MM.1S (cell line): ENCODE measurements at regions not wholly inside any gene's neighbourhood (a gene's known extent, or its start where the extent isn't known, plus 50 kb on each side); places are given as distances from the start of the nearest gene placed in this dataset.

Experiments used
- DNase-seq: peaks from one replicate; pipeline ENCODE4 v3.0.0-alpha.2; 2015
- H2AFZ ChIP-seq: fragments of 300-600 bp; sonication (generic); 2 replicates; pipeline ENCODE4 v1.6.0; 2016; ENCODE audit warnings: antibody characterized with exemption, low read length
- H3F3A ChIP-seq: fragments of 300-600 bp; sonication (generic); 2 replicates; pipeline ENCODE4 v1.6.1; 2016; ENCODE audit warnings: mild to moderate bottlenecking, antibody characterized with exemption, low read length, moderate library complexity, mixed read lengths; ENCODE audit not compliant: insufficient read depth
- H3K27ac ChIP-seq: fragments of 300-600 bp; sonication (generic); 2 replicates; pipeline ENCODE4 v1.5.1; 2016; ENCODE audit warnings: mild to moderate bottlenecking, low read length
- H3K27me3 ChIP-seq: fragments of 300-600 bp; sonication (generic); replicated peaks from 2 replicates; pipeline ENCODE4 v1.6.0; 2016; ENCODE audit warnings: low read length; ENCODE audit not compliant: insufficient read depth
- H3K36me3 ChIP-seq: fragments of 300-600 bp; sonication (generic); replicated peaks from 2 replicates; pipeline ENCODE4 v1.6.1; 2016; ENCODE audit warnings: mild to moderate bottlenecking, low read length, mixed read lengths; ENCODE audit not compliant: insufficient read depth
- H3K4me1 ChIP-seq: fragments of 300-600 bp; sonication (generic); 2 replicates; pipeline ENCODE4 v1.6.1; 2016; ENCODE audit warnings: low read length, mixed read lengths
- H3K4me2 ChIP-seq: fragments of 300-600 bp; sonication (generic); 2 replicates; pipeline ENCODE4 v1.6.0; 2016; ENCODE audit warnings: low read depth, low read length
- H3K4me3 ChIP-seq: fragments of 300-600 bp; sonication (generic); 2 replicates; pipeline ENCODE4 v1.5.1; 2016; ENCODE audit warnings: low read length, mixed read lengths
- H3K79me2 ChIP-seq: fragments of 300-600 bp; sonication (generic); 2 replicates; pipeline ENCODE4 v1.6.1; 2016; ENCODE audit warnings: mixed run types, low read length, mixed read lengths
- H3K9ac ChIP-seq: fragments of 300-600 bp; sonication (generic); 2 replicates; pipeline ENCODE4 v1.6.1; 2016; ENCODE audit warnings: low read length, mixed read lengths
- H3K9me2 ChIP-seq: fragments of 300-600 bp; sonication (generic); replicated peaks from 2 replicates; pipeline ENCODE4 v1.6.1; 2016; ENCODE audit warnings: mild to moderate bottlenecking, low read length, mixed read lengths; ENCODE audit not compliant: insufficient read depth
- H3K9me3 ChIP-seq: fragments of 300-600 bp; sonication (generic); replicated peaks from 2 replicates; pipeline ENCODE4 v1.6.1; 2016; ENCODE audit warnings: mild to moderate bottlenecking, low read length, mixed read lengths; ENCODE audit not compliant: insufficient read depth
- H4K20me1 ChIP-seq: fragments of 300-600 bp; sonication (generic); 2 replicates; pipeline ENCODE4 v1.6.1; 2016; ENCODE audit warnings: mild to moderate bottlenecking, low read length, moderate library complexity, mixed read lengths; ENCODE audit not compliant: insufficient read depth
- CTCF ChIP-seq: fragments of 300-600 bp; sonication (generic); IDR thresholded peaks from 2 replicates; pipeline ENCODE4 v1.5.1; 2016; ENCODE audit warnings: antibody characterized with exemption, low read length, mixed read lengths
- EZH2 ChIP-seq: fragments of 300-600 bp; sonication (generic); optimal IDR thresholded peaks from 2 replicates; pipeline ENCODE3; 2017; ENCODE audit warnings: low read depth, mild to moderate bottlenecking, antibody characterized with exemption, low read length, mixed read lengths
- EZH2phosphoT487 ChIP-seq: fragments of 300-600 bp; sonication (generic); IDR thresholded peaks from 2 replicates; pipeline ENCODE4 v1.6.1; 2018; ENCODE audit warnings: antibody characterized with exemption, low read length

- Histone ChIP-seq H3K9me3 (no peaks in the 10 kb centered on the region), H3F3A (no peaks in the 10 kb centered on the region), H3K9me2 (no peaks in the 10 kb centered on the region), H3K4me1 (no peaks in the 10 kb centered on the region), H2AFZ (no peak overlapping the region), H4K20me1 (no peaks in the 10 kb centered on the region), H3K4me2 (no peak overlapping the region), H3K9ac (no peak overlapping the region), H3K27me3 (no peaks in the 10 kb centered on the region), H3K79me2 (no peaks in the 10 kb centered on the region), H3K27ac (no peak overlapping the region), H3K4me3 (no peak overlapping the region), H3K36me3 (no peaks in the 10 kb centered on the region)
- no peak for DNase-seq
- TF ChIP-seq EZH2 (no peak), EZH2phosphoT487 (no peak), CTCF (no peak)
Measured at GRCh38 chr5:125209650-125210049, 463.2 kb upstream of the ZNF608 start.

- Histone ChIP-seq H3K4me1 (no peaks in the 10 kb centered on the region), H4K20me1 (no peaks in the 10 kb centered on the region), H3F3A (no peaks in the 10 kb centered on the region), H3K4me2 (no peak overlapping the region), H3K27ac (no peak overlapping the region), H3K4me3 (no peak overlapping the region), H3K36me3 (no peaks in the 10 kb centered on the region), H2AFZ (no peak overlapping the region), H3K27me3 (no peaks in the 10 kb centered on the region), H3K9me2 (no peaks in the 10 kb centered on the region), H3K79me2 (no peaks in the 10 kb centered on the region), H3K9ac (no peak overlapping the region), H3K9me3 (no peaks in the 10 kb centered on the region)
- DNase-seq: no peak
- TF ChIP-seq EZH2phosphoT487: no peak
- no peak for TF ChIP-seq CTCF
- TF ChIP-seq EZH2: no peak
Measured at GRCh38 chr5:125210242-125210947, 464.0 kb upstream of the ZNF608 start.

GRCh38 chr5:125214080-125214479 lies 467.6 kb upstream of the ZNF608 start:
- no peaks in the 10 kb centered on the region for H3K4me1 ChIP-seq
- no peaks in the 10 kb centered on the region for H3K79me2 ChIP-seq
- H3K27me3 ChIP-seq: no peaks in the 10 kb centered on the region
- no peaks in the 10 kb centered on the region for H3K9me2 ChIP-seq
- no peak overlapping the region for H3K9ac ChIP-seq
- no peaks in the 10 kb centered on the region for H3K9me3 ChIP-seq
- H3K36me3 ChIP-seq: no peaks in the 10 kb centered on the region
- H4K20me1 ChIP-seq: no peaks in the 10 kb centered on the region
- no peak overlapping the region for H3K27ac ChIP-seq
- no peak for DNase-seq
- H3K4me2 ChIP-seq: no peak overlapping the region
- H2AFZ ChIP-seq: no peak overlapping the region
- TF ChIP-seq EZH2phosphoT487: no peak
- no peak overlapping the region for H3K4me3 ChIP-seq
- no peaks in the 10 kb centered on the region for H3F3A ChIP-seq

- no peaks in the 10 kb centered on the region for H3F3A ChIP-seq
- H3K9me3 ChIP-seq: no peaks in the 10 kb centered on the region
- H3K27me3 ChIP-seq: no peaks in the 10 kb centered on the region
- no peak overlapping the region for H3K27ac ChIP-seq
- TF ChIP-seq EZH2 (no peak), EZH2phosphoT487 (no peak), CTCF (no peak)
- no peaks in the 10 kb centered on the region for H3K9me2 ChIP-seq
- no peak for DNase-seq
- no peaks in the 10 kb centered on the region for H4K20me1 ChIP-seq
- no peak overlapping the region for H3K4me3 ChIP-seq
- H2AFZ ChIP-seq: no peak overlapping the region
- H3K4me1 ChIP-seq: no peaks in the 10 kb centered on the region
- H3K4me2 ChIP-seq: no peak overlapping the region
- H3K79me2 ChIP-seq: no peaks in the 10 kb centered on the region
- H3K36me3 ChIP-seq: no peaks in the 10 kb centered on the region
- H3K9ac ChIP-seq: no peak overlapping the region
Measured at GRCh38 chr5:125215593-125215992, 469.2 kb upstream of the ZNF608 start.
